ENCODE measurements at regions not wholly inside any gene's neighbourhood (a gene's known extent, or its start where the extent isn't known, plus 50 kb on each side); places are given as distances from the start of the nearest gene placed in this dataset.
A peak's percentile ranks its signal among the peaks of the same experiment; 100 is the strongest.

DNA sequence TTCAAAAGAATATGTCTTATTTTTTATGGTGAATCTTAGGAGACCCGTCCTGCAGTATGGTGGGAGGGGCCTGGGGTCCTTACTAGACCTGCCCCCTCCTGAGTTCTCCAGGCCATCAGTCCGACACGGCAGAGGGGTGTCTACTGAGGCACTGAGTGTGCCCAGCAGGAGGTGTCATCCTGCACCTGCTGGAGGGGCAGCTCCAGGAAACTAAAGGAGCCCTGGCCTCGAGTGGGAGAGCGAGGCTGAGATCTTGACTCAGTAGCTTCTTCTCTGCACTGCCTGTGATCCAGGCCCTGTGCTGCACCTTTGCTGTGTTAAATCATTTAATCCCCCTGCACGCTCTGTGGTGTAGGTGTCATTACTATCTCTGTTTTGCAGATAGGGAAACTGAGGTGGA lies 587.7 kb downstream of the PTPRU start:
- no peak for DNase-seq

DNA sequence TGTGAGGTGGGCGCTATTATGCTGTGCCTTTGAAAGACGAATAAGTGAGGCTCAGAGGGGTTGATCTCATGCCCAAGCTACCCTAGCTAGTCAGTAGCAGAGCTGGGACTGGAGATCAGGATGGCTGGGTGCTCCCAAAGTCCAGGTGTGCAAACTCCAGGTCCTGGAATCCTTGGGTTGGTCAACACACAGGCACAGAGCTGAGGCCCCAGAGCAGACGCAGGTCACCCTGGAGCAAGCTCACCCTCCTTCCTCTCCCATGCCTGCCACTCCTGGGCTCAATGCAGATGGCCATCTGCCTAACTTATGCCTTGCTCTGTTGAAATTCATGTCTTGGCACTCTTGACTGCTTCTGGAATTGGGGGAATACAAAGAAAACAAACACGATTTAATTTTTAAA lies 587.2 kb downstream of the PTPRU start:
- DNase-seq = no peak

DNA sequence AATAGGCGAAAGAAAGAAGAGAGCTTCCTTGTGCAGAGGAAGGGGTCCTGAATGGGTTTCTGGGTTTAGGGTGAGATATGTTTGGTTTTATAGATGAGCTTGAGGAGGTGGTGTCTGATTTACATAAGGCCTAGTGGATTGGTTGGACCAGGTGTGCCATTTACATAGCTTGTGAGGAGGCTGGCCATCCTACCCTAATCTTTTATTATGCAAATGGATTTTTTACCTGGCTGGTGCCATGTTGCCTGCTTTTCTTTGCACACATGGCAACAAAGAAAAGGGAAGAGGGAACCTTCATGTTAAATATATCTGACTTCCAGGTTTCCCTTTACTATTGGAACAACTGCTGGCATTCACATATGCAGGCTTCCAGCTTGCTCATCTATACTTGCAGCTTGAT lies 585.3 kb downstream of the PTPRU start:
- no peak for DNase-seq

DNA sequence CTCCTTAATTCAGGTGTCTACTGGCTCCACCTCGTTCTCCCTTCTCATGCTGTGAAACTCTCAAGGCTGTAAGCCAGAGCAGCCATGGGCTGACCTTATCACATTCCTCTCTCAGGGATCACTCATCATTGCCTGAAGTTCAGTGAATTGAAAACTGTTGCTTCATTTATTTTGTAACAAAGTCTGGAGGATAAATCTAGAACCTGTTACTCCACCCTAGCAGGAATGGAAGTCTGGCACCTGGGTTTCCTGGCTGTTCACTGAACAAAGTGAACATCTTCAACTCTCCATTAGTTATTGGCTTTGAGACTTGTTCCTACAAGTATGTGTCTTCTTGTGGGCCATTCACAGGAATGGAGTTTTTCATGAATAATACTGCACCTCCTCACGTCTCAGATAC lies 584.1 kb downstream of the PTPRU start:
- DNase-seq = no peak

DNA sequence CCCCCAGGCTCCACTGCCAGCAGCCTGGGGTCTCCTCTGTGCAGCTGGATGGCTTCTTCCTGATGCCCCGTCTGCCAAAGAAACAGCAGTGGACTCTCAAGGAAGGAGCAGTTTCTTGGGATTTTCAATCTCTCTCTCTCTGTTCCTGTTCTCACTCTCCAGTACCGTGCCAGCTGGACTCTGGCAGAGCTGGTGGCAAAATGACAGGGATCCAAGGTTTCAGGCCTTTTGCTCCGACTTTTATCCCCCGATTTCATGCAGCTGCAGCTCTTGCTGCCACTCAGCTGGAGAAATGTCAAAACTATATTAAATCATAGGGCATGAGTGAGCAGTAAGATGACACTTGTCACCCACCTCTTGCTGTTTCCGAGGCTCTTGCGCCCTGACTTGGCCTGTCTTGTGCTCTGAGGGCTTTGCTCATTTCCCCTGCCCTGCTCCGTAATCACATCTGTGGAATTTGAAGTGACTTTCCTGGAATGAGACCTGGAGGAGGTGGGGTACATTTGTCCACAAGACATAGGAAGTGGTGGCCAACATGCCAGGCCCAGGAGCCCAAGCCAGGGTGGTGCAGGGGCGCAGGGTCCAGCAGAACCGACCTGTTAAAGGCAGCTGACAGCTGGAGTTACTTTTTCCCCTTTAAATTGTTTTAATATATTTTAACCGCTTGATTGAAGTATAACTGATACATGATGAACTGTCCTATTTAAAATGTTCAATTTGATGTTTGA lies 576.2 kb downstream of the PTPRU start:
- no peak for DNase-seq

DNA sequence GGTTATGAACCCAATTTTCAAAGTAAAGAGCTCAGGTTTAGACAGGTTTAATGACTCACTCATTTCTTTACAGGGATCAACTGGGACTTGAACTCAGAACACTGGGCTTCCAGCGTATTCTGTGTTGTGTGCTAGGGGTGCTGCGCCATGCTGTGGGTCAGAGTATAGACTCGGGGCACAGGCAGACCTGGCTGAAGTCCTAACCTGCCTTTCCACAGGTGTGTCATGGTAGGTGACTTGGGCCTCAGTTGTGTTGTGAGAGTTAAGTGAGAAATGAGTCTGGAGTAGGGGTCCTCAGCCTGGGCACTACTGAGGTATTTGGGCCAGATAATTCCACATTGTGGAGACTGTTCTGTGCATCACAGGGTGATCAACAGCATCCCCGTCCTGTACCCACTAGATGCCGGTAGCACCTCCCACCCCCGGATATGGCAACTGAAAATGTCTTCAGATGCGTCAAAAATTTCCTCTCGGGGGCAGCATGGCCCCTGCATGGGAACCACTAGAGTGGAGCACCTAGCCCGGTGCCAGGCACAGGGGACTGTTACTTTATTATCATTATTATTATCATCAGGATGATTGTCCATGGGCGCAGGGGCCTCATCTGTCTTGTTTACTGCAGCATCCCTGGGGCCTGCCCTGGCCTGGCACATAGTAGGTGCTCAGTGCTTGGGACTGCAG lies 575.5 kb downstream of the PTPRU start:
- DNase-seq = no peak

DNA sequence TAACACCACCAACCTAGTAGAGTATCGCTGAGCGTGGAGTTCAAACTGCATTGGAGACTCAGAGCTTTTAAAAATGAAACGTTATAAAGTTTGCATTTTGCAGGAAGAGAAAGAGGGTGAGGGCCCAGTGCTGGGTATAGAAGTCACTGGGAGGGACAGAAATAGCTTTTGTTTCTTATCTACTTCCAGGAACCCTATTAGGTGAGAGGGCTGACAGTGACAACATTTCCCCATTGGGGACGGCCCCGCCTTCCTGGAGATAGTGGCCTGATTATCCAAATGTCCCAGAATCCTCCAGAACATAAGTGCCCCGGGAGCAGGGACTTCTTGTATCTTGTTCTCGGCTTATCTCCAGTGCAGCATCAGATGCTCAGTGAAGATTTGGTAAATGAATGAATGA lies 574.9 kb downstream of the PTPRU start:
- no peak for DNase-seq

DNA sequence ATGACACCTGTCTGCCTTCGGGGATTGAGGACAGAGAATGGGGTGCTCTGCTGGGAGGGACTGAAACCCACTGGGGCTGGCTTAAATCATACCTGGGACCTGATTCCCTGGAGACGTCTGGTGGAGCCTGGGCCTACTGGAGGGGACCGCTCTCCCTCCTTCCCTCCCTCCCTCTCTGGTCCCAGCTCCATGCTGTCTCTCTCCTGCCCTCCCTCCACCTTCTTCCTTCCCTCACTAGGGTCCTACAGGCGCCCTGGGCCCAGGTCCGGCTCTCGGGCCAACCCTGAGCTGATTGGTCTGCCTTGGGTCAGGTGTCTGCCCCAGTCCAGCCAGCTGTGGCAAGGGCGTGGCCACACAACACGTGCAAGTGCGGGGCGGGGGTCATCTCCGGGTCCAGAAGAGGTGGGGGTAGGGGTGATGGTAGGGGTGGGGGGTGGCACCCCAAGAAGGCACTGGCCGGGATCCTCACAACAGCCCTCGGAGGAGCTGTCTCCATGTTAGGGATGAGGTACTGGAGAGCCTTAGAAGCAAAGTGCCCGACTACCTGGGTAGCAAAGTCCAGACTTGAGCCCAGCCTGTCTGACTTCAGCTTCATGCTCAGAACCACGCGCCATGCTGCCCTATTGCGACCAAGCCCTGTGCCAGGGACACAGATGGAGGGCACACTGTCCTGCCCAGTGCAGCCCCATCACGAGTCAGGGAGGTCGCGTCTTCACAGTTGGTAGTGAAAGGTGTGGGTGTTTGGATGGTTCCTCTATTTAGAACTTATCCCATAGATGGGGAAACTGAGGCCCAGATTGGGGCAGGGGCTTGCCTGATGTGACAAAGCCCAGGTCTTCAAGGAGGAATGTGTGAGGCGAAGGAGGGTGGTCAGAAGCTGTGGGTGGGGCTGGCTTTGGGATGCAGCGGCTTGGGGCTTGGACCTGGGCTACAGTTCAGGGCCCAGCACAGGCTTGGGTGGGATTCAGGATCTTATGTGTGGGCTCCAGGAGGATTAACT lies 574.1 kb downstream of the PTPRU start:
- no peak for DNase-seq

DNA sequence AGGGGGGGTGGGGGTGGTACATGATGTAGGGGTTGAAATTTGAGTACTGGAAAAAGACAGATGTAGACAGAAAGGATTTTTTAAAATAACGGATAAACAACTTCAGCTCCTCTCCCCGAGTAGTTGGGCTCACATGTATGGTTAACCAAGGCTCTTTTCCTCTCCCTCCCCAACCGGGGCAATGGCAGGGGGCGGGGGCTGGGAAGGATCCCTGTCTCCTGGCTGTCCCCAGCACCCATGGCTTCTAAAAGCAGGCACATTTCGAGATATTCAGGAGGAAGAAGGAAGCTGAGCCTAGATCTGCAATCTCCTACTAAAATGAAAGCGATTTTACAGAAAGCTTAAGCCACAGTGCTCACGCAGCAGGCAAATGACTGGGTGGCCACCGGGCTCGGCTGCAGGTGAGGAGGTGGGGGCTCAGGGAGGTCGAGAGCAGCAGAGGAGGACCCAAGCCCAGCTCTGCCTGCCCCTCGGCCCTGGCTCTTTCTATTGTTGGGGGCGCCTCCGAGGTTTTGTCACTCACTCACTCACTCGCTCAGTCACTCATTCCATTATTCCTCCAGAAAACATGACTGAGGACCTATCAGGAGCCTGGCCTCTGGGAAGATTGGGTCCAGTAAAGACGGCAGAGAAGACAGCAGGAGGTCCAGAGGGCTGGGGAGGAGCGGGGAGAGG lies 573.3 kb downstream of the PTPRU start:
- DNase-seq = no peak

DNA sequence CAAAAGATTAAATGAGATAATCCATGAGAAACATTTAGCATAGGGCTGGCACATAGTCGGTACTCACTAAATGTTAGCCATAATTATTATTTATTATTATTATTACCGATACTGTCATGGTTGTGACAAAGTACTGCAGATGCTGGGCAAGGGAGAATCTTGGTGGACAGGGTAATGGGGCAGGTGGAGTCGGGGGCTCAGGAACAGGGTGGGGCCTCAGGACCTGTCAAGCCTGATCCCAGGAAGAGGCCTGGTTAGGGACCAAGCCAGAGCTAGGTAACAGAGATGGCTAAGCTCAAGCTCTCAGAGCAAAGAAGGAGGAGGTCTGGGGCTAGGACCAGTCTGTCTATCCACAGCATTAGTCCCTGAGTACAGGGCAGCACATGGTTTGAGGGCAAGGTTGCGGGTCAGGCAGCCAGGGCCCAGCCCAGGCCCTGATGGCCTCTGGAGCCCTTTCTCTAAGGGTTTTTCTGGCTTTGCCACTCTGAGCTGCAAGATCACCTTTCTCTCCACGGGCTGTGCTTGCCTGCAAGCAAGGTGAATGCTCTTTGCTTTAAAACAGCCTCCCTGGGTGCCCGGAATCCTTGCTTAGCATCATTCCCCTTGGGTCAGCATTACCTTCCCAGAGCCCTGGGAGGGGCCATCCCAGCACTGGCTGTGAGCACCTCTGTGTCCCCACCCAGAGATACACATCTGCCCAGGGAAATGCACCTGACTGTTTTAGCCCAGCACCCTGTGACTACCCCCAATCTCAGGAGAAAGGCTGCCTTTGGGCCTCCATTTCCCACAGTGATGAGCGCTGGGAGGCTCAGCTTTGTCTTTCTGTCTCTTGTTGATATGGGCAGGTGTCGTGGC lies 572.0 kb downstream of the PTPRU start:
- DNase-seq = no peak

DNA sequence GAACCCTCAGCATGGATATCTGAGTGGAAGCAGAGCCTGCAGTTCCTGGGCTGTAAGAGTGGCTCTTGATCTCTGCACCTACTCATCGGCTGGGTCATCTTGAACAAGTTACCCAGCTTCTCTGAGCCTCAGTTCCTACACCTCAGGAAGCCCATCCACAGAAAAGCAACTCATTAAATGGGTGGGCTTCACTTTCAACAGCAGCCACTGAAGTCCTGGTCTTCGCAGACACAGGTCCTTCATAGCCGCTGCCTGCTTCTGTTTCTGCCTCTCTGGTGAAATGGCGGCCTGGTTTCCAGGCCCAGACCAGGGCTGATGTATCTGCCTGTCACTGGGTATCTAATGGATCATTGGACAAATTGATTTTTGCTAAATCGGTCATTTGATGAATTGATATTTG lies 571.4 kb downstream of the PTPRU start:
- DNase-seq = no peak

DNA sequence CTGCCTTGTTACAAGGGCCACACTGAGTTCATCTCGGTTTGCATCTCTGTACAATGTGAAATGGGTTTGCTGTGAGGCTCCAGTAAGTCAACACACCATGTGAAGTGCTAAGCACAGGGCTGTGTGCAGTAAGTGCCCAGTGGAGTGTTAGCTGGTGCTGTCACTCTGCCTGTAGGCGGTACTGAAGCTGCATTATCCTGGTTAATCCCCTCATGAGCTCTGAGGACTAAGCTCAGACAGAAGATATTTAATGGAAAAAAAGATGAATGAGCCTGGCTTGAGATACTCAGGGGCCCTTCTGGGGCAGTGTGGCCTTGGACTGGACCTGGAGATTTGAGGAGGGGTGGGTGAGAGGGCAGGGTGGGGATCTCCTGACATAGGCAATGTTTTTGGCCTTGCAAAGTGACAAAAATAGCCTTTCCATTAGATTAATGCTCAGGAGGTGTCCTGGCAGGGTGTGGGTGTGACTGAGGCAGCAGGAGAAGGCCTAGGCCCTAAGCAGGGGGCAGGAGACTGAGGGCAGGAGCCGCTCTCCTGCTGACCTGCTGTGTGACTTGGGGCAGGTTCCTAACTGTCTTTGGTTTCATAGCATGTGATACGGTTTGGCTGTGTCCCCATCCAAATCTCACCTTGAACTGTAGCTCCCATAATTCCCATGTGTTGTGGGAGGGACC lies 570.5 kb downstream of the PTPRU start:
- DNase-seq = no peak

DNA sequence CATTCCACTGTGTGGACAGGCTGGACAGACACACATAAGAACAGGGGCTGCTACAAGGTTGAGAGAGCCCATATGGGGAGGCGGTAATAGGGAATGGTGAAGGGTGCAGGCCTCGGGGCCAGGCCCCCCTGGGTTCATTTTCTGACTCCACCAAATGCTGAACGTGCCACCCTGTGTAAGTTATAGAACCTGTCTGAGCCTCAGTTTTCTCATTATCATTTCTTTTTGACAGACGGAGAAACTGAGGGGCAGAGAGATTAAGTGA lies 569.5 kb downstream of the PTPRU start:
- no peak for DNase-seq

DNA sequence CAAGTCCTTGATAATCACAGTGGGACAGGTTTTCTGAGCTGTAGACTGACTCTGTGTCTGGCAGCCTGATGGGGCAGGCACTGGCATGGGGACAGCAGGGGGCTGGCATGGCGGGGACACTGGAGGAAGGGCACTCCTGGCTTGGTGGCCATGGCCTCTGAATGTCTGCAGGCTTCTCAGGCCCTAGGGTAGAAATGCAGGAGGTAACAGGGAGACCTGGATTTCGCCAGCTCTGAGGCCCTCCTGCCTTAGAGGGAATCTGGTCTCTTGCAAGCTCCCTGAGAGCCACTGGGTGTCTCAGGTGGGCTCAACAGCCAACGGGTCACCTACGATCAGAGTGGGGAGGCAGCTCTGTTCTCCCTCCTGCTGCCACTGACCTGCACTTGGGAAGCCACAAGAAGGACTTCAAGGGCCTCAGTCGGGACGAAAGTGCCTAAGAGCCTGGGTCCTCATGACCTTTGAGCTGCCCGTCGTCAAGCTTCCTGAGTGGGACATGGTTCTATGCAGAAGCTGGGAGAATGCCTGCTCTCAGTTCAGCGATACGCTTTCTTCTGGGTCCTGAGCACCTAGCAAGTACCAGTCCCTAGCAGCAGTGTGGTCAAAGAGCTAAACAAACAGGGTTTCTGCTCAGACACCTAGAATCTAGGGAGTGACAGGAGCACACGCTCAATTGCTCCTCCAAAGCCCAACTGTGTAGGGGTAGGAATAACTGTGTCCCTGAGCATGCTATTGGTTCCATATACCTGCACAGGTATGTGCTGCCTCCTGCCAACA lies 569.0 kb downstream of the PTPRU start:
- DNase-seq = no peak

DNA sequence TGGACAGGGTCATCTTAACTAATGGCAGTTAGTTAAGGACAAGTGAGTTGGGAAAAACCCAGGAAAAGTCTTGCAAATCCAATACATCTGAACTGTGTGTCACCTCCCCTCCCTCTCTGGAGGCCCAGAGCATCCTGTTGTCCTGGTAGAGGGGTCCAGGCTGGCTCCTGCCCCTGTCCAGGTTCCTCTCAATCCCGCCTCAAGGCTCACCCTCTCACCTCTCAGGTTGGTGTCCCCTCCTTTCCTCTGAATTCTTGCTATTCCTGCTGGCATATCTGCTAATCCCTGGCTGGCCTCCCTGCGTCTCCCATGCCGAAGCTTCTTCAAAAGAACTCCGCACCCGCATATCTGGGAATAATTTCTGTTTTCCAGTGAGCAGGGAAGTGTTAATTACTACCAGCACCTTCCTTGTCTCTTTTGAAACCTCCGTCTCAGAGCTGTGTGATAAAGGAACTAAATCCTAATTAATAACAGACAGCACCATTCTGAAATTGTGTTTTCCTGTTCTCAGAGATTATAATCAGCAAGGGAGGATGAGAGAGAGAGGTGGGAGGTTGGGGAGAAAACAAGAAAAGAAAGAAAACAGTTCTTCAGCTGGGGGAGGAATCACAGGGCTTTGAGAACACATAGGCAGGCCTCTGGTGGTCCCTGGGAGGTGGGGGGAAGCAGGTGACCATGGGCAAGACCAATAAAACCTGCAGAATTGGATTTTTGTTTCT lies 568.0 kb downstream of the PTPRU start:
- no peak for DNase-seq

DNA sequence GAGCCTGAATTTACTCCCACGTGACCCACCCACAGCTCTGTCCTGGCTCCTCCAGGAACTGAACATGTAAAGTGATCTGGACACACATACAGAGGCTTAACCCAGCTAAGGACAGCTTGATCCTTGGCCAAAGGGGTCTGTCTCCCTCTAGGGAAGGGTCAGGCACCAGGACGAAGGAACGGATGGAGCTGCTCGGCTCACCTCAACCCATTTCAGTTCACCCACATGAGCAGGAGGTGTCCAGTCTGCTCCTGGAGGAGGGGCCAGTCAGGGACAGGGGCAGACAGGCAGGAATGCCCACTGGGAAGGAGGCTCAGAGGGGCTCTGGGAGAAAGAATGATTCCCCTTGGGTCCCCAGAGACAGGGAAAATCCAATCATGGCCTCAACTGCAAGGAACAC lies 567.2 kb downstream of the PTPRU start:
- no peak for DNase-seq

DNA sequence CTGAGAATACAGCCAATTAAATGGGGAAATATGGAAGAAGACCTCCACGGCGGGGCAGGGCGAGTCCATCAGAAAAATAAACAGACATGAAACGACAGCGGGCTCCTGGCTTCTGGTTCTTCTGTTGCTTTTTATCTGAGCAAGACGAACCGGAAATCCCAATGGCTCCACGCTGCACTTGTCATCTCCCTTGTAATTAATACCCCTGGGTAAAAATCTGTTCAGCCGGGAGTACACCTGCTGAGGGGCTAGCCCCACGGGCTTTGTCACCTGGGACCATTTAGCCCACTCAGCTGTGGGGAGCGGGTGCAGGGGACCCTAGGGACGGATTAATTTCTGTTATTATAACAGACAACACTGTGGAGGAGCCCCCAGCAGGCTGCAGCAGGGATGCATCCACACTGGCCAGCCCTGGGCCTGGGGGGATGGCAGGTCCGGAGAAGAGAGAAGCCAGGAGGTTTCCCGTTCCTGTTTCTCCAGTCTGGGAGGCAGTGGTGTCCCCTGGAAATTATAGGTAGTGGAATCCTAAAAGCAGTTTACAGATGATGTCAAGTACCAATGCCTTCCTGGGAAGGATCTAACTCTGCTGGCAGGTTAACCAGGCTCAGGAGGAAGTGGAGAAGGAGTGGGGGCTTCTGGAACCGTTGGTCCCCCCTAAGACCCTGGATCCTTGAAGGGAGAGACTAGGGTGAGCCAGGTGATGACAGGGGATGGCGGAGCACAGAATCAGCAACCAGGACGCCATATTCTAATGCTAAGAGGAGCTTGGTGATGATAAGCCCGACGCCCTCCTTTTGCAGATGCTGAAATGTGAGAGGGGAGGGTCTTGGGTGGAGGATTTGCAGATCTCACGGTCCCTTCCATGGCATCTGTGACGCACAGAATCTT lies 566.1 kb downstream of the PTPRU start:
- peak; percentile 73 for DNase-seq

DNA sequence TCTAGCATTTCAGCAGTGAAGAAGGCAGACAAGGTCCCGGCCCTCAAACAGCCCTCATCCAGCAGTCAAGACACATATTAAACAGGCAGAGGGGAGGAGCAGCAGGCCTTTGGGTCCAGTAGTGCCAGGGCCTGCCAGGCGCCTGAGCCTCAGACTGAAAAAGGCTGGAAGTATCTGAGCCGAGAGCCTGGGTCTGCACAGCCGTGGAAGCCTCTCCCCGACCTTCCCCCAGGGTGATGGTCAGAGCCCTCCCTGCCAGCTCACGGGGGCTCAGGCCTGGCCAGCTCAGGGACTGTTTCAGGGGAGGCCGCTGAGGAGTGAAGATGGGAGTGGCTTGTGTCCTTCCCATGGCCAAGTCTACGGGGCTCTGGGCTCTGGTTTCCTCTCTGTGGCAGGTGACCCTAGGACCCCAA lies 565.2 kb downstream of the PTPRU start:
- no peak for DNase-seq

DNA sequence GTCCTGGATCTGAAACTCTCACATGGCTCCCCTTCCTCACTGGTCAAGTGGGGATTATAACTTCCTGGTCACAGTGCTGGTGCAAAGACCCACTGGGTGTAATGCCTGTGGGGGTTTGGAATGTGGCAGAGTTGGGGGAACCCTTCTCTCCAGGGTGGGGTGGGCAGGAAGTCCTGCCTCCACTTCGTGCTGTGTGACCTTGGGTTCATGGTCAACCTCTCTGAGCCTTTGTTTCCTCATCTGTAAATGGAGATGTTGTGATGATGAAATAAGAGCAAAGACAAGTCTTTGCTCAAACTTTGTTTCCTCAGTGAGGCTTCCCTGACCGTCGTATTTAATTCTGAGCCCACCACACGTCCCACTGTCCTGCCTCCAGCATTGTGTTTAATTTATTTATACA lies 564.7 kb downstream of the PTPRU start:
- DNase-seq = no peak
